GM12872 (cell line): ENCODE measurements at regions not wholly inside any gene's neighbourhood (a gene's known extent, or its start where the extent isn't known, plus 50 kb on each side); places are given as distances from the start of the nearest gene placed in this dataset.
A peak's percentile ranks its signal among the peaks of the same experiment; 100 is the strongest.

Experiments used
- CTCF ChIP-seq: IDR thresholded peaks from 3 replicates; pipeline ENCODE4 v1.5.1; 2011; ENCODE audit warnings: low read depth, mild to moderate bottlenecking, low read length, moderate library complexity; ENCODE audit not compliant: insufficient read depth

GRCh38 chr12:77723308-77723707 lies 107.4 kb upstream of the NAV3 start:
- TF ChIP-seq CTCF: no peak

- TF ChIP-seq CTCF: no peak
Measured at GRCh38 chr12:77722536-77722935, 108.2 kb upstream of the NAV3 start.

- peak; percentile 43; the same call in 2 of the 3 replicates for TF ChIP-seq CTCF
Measured at GRCh38 chr12:77720258-77720657, 110.4 kb upstream of the NAV3 start.

- TF ChIP-seq CTCF: no peak
Measured at GRCh38 chr12:77710209-77710608, 120.5 kb upstream of the NAV3 start.

- no peak for TF ChIP-seq CTCF
Measured at GRCh38 chr12:77697126-77697525, 133.6 kb upstream of the NAV3 start.

- TF ChIP-seq CTCF: no peak
Measured at GRCh38 chr12:77696183-77696582, 134.5 kb upstream of the NAV3 start.

GRCh38 chr12:77689510-77690086 lies 141.1 kb upstream of the NAV3 start:
- TF ChIP-seq CTCF: no peak
